Jurkat, Clone E6-1 (cell line): ENCODE measurements at regions not wholly inside any gene's neighbourhood (a gene's known extent, or its start where the extent isn't known, plus 50 kb on each side); places are given as distances from the start of the nearest gene placed in this dataset.

Experiments
- DNase-seq: peaks from one replicate; pipeline ENCODE4 v3.0.0-alpha.2; 2011; ENCODE audit warnings: low read depth, low spot score
- H3K4me3 ChIP-seq: 2 replicates; pipeline ENCODE4 v1.5.1; 2011; ENCODE audit warnings: mild to moderate bottlenecking, low read length, control low read depth, moderate library complexity

- DNase-seq, result no peak
- H3K4me3 ChIP-seq, result no peak overlapping the region
Measured at GRCh38 chr2:138444411-138444810, 57.2 kb upstream of the SPOPL start.

- DNase-seq, result no peak
Measured at GRCh38 chr2:138445227-138445626, 56.3 kb upstream of the SPOPL start.

GRCh38 chr2:138446043-138446442 lies 55.5 kb upstream of the SPOPL start:
- no peak overlapping the region for H3K4me3 ChIP-seq
- DNase-seq, result no peak

More at GRCh38 chr2:138445227-138445626, 56.3 kb upstream of the SPOPL start:
- H3K4me3 ChIP-seq, result no peak overlapping the region

- peak; percentile 2 for DNase-seq
- no peak overlapping the region for H3K4me3 ChIP-seq
Measured at GRCh38 chr2:138447889-138448570, 53.5 kb upstream of the SPOPL start.
